H1 (cell line): ENCODE measurements at regions not wholly inside any gene's neighbourhood (a gene's known extent, or its start where the extent isn't known, plus 50 kb on each side); places are given as distances from the start of the nearest gene placed in this dataset.

Source experiments
- CTCF ChIA-PET: fragments of 300-600 bp; sonication (Branson Sonifier 250); formaldehyde crosslinking; loops from one replicate; lab custom pipeline; 2021; ENCODE audit not compliant: partially characterized antibody; lab: Charles Lee
- POLR2A ChIA-PET: fragments of 300-600 bp; sonication (Branson Sonifier 250); formaldehyde crosslinking; loops from one replicate; lab custom pipeline; 2021; ENCODE audit warnings: inconsistent platforms; ENCODE audit not compliant: partially characterized antibody; lab: Charles Lee
- DNase-seq, 2 experiments: peaks; one replicate each; pipeline versions ENCODE4 v3.0.0 to v3.0.0-alpha.2; 2010 to 2022; ENCODE audit warnings: low spot score in 2 of 2, low read depth in 1 of 2, mixed read lengths in 1 of 2
- FAIRE-seq: peaks from 2 replicates; lab custom pipeline; 2011; peaks lifted over from hg19 to GRCh38; lab: Jason Lieb, UNC
- H2AFZ ChIP-seq: 2 replicates; pipeline ENCODE4 v1.8.1; 2012; ENCODE audit warnings: low read length, inconsistent platforms
- H2AK5ac ChIP-seq: 2 replicates; pipeline ENCODE4 v1.6.1; 2013; ENCODE audit warnings: low read depth, low read length
- H2BK120ac ChIP-seq: replicated peaks from 2 replicates; pipeline ENCODE3; 2013; ENCODE audit warnings: low read depth, low read length, inconsistent platforms
- H2BK12ac ChIP-seq: 2 replicates; pipeline ENCODE4 v1.6.1; 2013; ENCODE audit warnings: low read depth, low read length
- H2BK15ac ChIP-seq: 2 replicates; pipeline ENCODE4 v1.6.1; 2013; ENCODE audit warnings: low read length
- H2BK20ac ChIP-seq: 2 replicates; pipeline ENCODE4 v1.6.1; 2013; ENCODE audit warnings: low read length
- H2BK5ac ChIP-seq: 2 replicates; pipeline ENCODE4 v1.6.1; 2013; ENCODE audit warnings: low read depth, low read length
- H3K14ac ChIP-seq: 2 replicates; pipeline ENCODE4 v1.6.1; 2013; ENCODE audit warnings: inconsistent platforms; ENCODE audit not compliant: insufficient read length
- H3K18ac ChIP-seq: 2 replicates; pipeline ENCODE4 v1.6.1; 2013; ENCODE audit warnings: low read length; ENCODE audit errors: extremely low read depth
- H3K23ac ChIP-seq: 2 replicates; pipeline ENCODE4 v1.6.1; 2013; ENCODE audit warnings: inconsistent platforms; ENCODE audit not compliant: insufficient read length
- H3K23me2 ChIP-seq: 2 replicates; pipeline ENCODE4 v1.6.1; 2013; ENCODE audit warnings: low read depth, low read length
- H3K27ac ChIP-seq: 2 replicates; pipeline ENCODE4 v1.6.1; 2011; ENCODE audit warnings: low read depth, low read length, inconsistent platforms
- H3K27me3 ChIP-seq, 4 experiments: replicated peaks in 1 of 4; 1 replicate in 1 of 4; 2 replicates in 3 of 4; pipeline versions ENCODE4 v1.6.1 to v1.8.1; 2011 to 2013; ENCODE audit warnings: low read length in 3 of 4, mild to moderate bottlenecking in 3 of 4, inconsistent platforms in 2 of 4, mixed read lengths in 2 of 4, moderate library complexity in 1 of 4; ENCODE audit not compliant: control insufficient read depth in 3 of 4, insufficient read depth in 3 of 4; ENCODE audit errors: extremely low read depth in 1 of 4
- H3K36me3 ChIP-seq, 4 experiments: 2 replicates each; pipeline versions ENCODE4 v1.6.1 to v1.8.1; 2011 to 2013; ENCODE audit warnings: mild to moderate bottlenecking in 4 of 4, low read length in 3 of 4, moderate library complexity in 2 of 4, control low read depth in 1 of 4, inconsistent platforms in 1 of 4; ENCODE audit not compliant: insufficient read depth in 4 of 4, control insufficient read depth in 2 of 4
- H3K4ac ChIP-seq: replicated peaks from 2 replicates; pipeline ENCODE3; 2013; ENCODE audit warnings: low read length, low read depth, mixed read lengths, inconsistent platforms; ENCODE audit not compliant: insufficient read length
- H3K4me1 ChIP-seq, 4 experiments: replicated peaks in 1 of 4; 1 replicate in 1 of 4; 2 replicates in 3 of 4; pipeline versions ENCODE4 v1.6.1 to v1.8.1; 2011 to 2013; ENCODE audit warnings: low read length in 3 of 4, inconsistent platforms in 2 of 4, mixed read lengths in 1 of 4; ENCODE audit not compliant: insufficient read depth in 4 of 4, control insufficient read depth in 3 of 4
- H3K4me2 ChIP-seq, 2 experiments: 2 replicates each; pipeline versions ENCODE4 v1.6.1 to v1.8.1; 2011 to 2013; ENCODE audit warnings: low read depth in 2 of 2, low read length in 2 of 2, control low read depth in 1 of 2, inconsistent platforms in 1 of 2, mild to moderate bottlenecking in 1 of 2; ENCODE audit not compliant: insufficient read depth in 1 of 2
- H3K4me3 ChIP-seq, 4 experiments: fragments of 200-600, 300-600 bp in 1 of 4; sonication (generic), shearing (Covaris generic), sonication (Bioruptor Twin) in 1 of 4; 2 replicates each; pipeline versions ENCODE4 v1.5.1 to v1.8.1; 2011 to 2016; ENCODE audit warnings: low read length in 4 of 4, low read depth in 3 of 4, control low read depth in 2 of 4, inconsistent platforms in 2 of 4, mild to moderate bottlenecking in 2 of 4, mixed read lengths in 1 of 4, moderate library complexity in 1 of 4; ENCODE audit not compliant: insufficient read depth in 2 of 4; ENCODE audit errors: extremely low read depth in 1 of 4
- H3K56ac ChIP-seq: replicated peaks from 2 replicates; pipeline ENCODE3; 2013; ENCODE audit warnings: low read depth, mild to moderate bottlenecking, mixed read lengths, low read length, inconsistent platforms; ENCODE audit not compliant: insufficient read length
- H3K79me1 ChIP-seq: 2 replicates; pipeline ENCODE4 v1.6.1; 2013; ENCODE audit warnings: low read depth, low read length, control low read depth
- H3K79me2 ChIP-seq, 2 experiments: 2 replicates each; pipeline versions ENCODE4 v1.6.1 to v1.8.1; 2012 to 2013; ENCODE audit warnings: low read length in 2 of 2, mild to moderate bottlenecking in 2 of 2, inconsistent platforms in 1 of 2; ENCODE audit not compliant: insufficient read depth in 2 of 2, control insufficient read depth in 1 of 2
- H3K9ac ChIP-seq, 4 experiments: replicated peaks in 1 of 4; 1 replicate in 1 of 4; 2 replicates in 3 of 4; pipeline versions ENCODE4 v1.6.1 to v1.8.1; 2011 to 2013; ENCODE audit warnings: low read depth in 3 of 4, low read length in 3 of 4, control low read depth in 2 of 4, mild to moderate bottlenecking in 2 of 4, moderate library complexity in 2 of 4, inconsistent platforms in 1 of 4; ENCODE audit errors: extremely low read depth in 1 of 4
- H3K9me3 ChIP-seq, 2 experiments: 2 replicates each; pipeline versions ENCODE4 v1.6.1 to v1.8.1; 2012 to 2013; ENCODE audit warnings: mild to moderate bottlenecking in 2 of 2, moderate library complexity in 2 of 2, control low read depth in 1 of 2, inconsistent platforms in 1 of 2, low read depth in 1 of 2, low read length in 1 of 2, mixed read lengths in 1 of 2; ENCODE audit not compliant: insufficient read depth in 2 of 2
- H4K20me1 ChIP-seq, 2 experiments: replicated peaks in 1 of 2; 2 replicates each; pipeline versions ENCODE3 to v1.8.1; 2011 to 2013; ENCODE audit warnings: inconsistent platforms in 2 of 2, low read length in 2 of 2, mild to moderate bottlenecking in 1 of 2; ENCODE audit not compliant: insufficient read depth in 2 of 2, control insufficient read depth in 1 of 2
- H4K5ac ChIP-seq: 2 replicates; pipeline ENCODE4 v1.6.1; 2013; ENCODE audit warnings: low read length, low read depth, mixed read lengths, inconsistent platforms; ENCODE audit not compliant: insufficient read length
- H4K8ac ChIP-seq: 2 replicates; pipeline ENCODE4 v1.8.0; 2013; ENCODE audit warnings: mild to moderate bottlenecking, moderate library complexity, low read length, inconsistent platforms; ENCODE audit not compliant: insufficient read depth; ENCODE audit errors: extremely low read depth
- H4K91ac ChIP-seq: replicated peaks from 2 replicates; pipeline ENCODE3; 2013; ENCODE audit warnings: low read length, mixed read lengths, inconsistent platforms; ENCODE audit not compliant: insufficient read length
- POLR2AphosphoS5 ChIP-seq: IDR thresholded peaks from 2 replicates; pipeline ENCODE4 v1.6.1; 2011; ENCODE audit warnings: low read depth, low read length
- SIRT6 ChIP-seq: IDR thresholded peaks from one replicate; pipeline ENCODE4 v1.7.1; 2012; ENCODE audit warnings: low read length, inconsistent platforms
- TCF12 ChIP-seq: IDR thresholded peaks from 2 replicates; pipeline ENCODE4 v1.6.1; 2011; ENCODE audit warnings: low read depth, mild to moderate bottlenecking, low read length
- WGBS, 2 experiments: shearing (Covaris generic) in 1 of 2; methylation state at CpG; one replicate each; pipeline versions ENCODE4 v1.1.6 to v1.1.7; 2013 to 2015; ENCODE audit warnings: low lambda C conversion rate in 2 of 2, mixed read lengths in 2 of 2, inconsistent platforms in 1 of 2, low coverage in 1 of 2, missing lambda C conversion rate in 1 of 2; ENCODE audit not compliant: insufficient replicate concordance in 2 of 2, insufficient coverage in 1 of 2, insufficient read length in 1 of 2; ENCODE audit errors: extremely low coverage in 1 of 2, missing lambda C conversion rate in 1 of 2; 5-methylcytosine and 5-hydroxymethylcytosine counted together
- TF ChIP-seq, protein P1 (sequence below): IDR thresholded peaks from 2 replicates; pipeline ENCODE4 v1.6.1; 2011; ENCODE audit warnings: low read depth, mild to moderate bottlenecking, low read length; ENCODE audit not compliant: insufficient read depth

- Histone ChIP-seq H2AFZ (no peak overlapping the region), H3K14ac (no peak overlapping the region), H3K4me1 (peaks cover 0 to 4% (median 3%) of the 10 kb centered on the region in 4 experiments; a peak in 6 of 7 replicates), H3K56ac (no peak overlapping the region), H3K9me3 (no peaks in the 10 kb centered on the region), H3K27ac (no peak overlapping the region), H4K5ac (no peak overlapping the region), H2AK5ac (no peak overlapping the region), H4K20me1 (peaks cover 0 to 1% of the 10 kb centered on the region in 2 experiments), H3K4me2 (no peak overlapping the region), H3K36me3 (no peaks in the 10 kb centered on the region), H2BK120ac (no peak overlapping the region), H2BK5ac (no peak overlapping the region), H3K79me2 (no peaks in the 10 kb centered on the region), H3K4ac (no peak overlapping the region), H2BK20ac (no peak overlapping the region), H2BK15ac (no peak overlapping the region), H3K9ac (no peak overlapping the region), H3K79me1 (no peaks in the 10 kb centered on the region), H2BK12ac (no peak overlapping the region), H3K27me3 (peaks cover 13 to 45% (median 38%) of the 10 kb centered on the region in 4 experiments), H4K8ac (no peak overlapping the region), H3K23ac (no peak overlapping the region), H4K91ac (no peak overlapping the region), H3K18ac (no peak overlapping the region), H3K23me2 (peaks cover 13% of the 10 kb centered on the region; the same call in 1 of the 2 replicates), H3K4me3 (no peak overlapping the region)
- FAIRE-seq (no peak), DNase-seq (no peak)
- POLR2A ChIA-PET = no interaction called here
- 88% methylated on average over 5 of the region's 5 CpGs; no CpG with 5 or more reads in 1 of the 2 experiments for WGBS, 2 experiments
- CTCF ChIA-PET = interaction anchor here (0.5 to 1.1 kb wide), 4 partner anchors 228 to 554 kb away, joined by 3 read pairs; no protein-coding TSS in a partner anchor
- TF ChIP-seq SIRT6 (no peak), TCF12 (no peak), POLR2AphosphoS5 (no peak)
- TF ChIP-seq, protein P1, sequence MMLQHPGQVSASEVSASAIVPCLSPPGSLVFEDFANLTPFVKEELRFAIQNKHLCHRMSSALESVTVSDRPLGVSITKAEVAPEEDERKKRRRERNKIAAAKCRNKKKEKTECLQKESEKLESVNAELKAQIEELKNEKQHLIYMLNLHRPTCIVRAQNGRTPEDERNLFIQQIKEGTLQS = no peak
These were observed 133.0 kb downstream of the NDUFA12 start for GRCh38 chr12:94870511-94870910.
